ENCODE measurements at regions not wholly inside any gene's neighbourhood (a gene's known extent, or its start where the extent isn't known, plus 50 kb on each side); places are given as distances from the start of the nearest gene placed in this dataset.

DNA sequence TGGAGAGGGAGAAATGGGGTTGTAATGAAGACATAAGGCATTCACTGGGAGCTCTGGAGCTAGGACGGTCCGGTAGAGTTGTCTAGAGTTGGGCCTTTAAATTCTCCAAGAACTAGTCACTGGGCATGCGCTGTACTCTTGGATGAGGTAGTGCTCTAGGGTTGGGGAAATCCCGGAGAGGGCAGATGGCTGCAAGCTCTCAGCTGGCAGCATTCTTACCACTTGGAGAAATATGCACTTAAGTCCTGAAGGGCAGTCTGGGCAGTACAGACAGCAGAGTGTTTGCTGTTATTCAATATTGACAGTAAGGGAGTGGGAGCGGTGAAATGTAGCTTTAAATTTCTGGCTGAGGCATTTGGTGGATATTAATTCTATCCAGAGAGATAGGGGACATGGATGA lies 214.6 kb downstream of the RDH14 start (continued):
- TF ChIP-seq CHD7 (IDR thresholded peaks at IDR 0.05; ENCODE audit: insufficient replicate concordance, low read length) (no peak), SRF (IDR thresholded peaks at IDR 0.05; ENCODE audit: low read depth, low read length) (no peak), ZNF274 (IDR thresholded peaks at IDR 0.05; ENCODE audit: borderline replicate concordance, extremely low read depth, low read length) (no peak), TEAD4 (IDR thresholded peaks at IDR 0.05; ENCODE audit: low read depth, low read length) (no peak), YY1 (IDR thresholded peaks at IDR 0.05; ENCODE audit: low read depth, low read length) (no peak), SAP30 (IDR thresholded peaks at IDR 0.05; ENCODE audit: insufficient read depth, insufficient replicate concordance, low read length) (no peak)
